ENCODE measurements at regions not wholly inside any gene's neighbourhood (a gene's known extent, or its start where the extent isn't known, plus 50 kb on each side); places are given as distances from the start of the nearest gene placed in this dataset.

- peak; percentile 21 for DNase-seq
Observed at GRCh38 chr9:38342532-38342931, 50.0 kb upstream of the ALDH1B1 start.

- peak; percentile 29 for DNase-seq
Observed at GRCh38 chr9:38342096-38342495, 50.4 kb upstream of the ALDH1B1 start.

- no peak for DNase-seq
Observed at GRCh38 chr9:38339496-38339895, 53.0 kb upstream of the ALDH1B1 start.

- DNase-seq = peak; percentile 44
Observed at GRCh38 chr9:38339087-38339486, 53.4 kb upstream of the ALDH1B1 start.

GRCh38 chr9:38338342-38339018, 54.0 kb upstream of the ALDH1B1 start:
- DNase-seq = peak; percentile 22

- peak; percentile 33 for DNase-seq
Observed at GRCh38 chr9:38337706-38338264, 54.7 kb upstream of the ALDH1B1 start.

- no peak for DNase-seq
Observed at GRCh38 chr9:38337181-38337580, 55.3 kb upstream of the ALDH1B1 start.

GRCh38 chr9:38336341-38336740, 56.2 kb upstream of the ALDH1B1 start:
- peak; percentile 45 for DNase-seq

- DNase-seq = peak; percentile 11
Observed at GRCh38 chr9:38335686-38336085, 56.8 kb upstream of the ALDH1B1 start.

GRCh38 chr9:38334234-38334633, 58.3 kb upstream of the ALDH1B1 start:
- peak; percentile 37 for DNase-seq

- peak; percentile 47 for DNase-seq
Observed at GRCh38 chr9:38333047-38333446, 59.5 kb upstream of the ALDH1B1 start.

- DNase-seq = peak; percentile 25
Observed at GRCh38 chr9:38332625-38333024, 59.9 kb upstream of the ALDH1B1 start.

- DNase-seq = peak; percentile 20
Observed at GRCh38 chr9:38331141-38331540, 61.4 kb upstream of the ALDH1B1 start.

GRCh38 chr9:38329968-38330367, 62.5 kb upstream of the ALDH1B1 start:
- peak; percentile 35 for DNase-seq

- DNase-seq = no peak
Observed at GRCh38 chr9:38328765-38329164, 63.7 kb upstream of the ALDH1B1 start.

GRCh38 chr9:38326122-38326521, 66.4 kb upstream of the ALDH1B1 start:
- peak; percentile 6 for DNase-seq

- peak; percentile 10 for DNase-seq
Observed at GRCh38 chr9:38324213-38324612, 68.3 kb upstream of the ALDH1B1 start.

GRCh38 chr9:38322937-38323336, 69.6 kb upstream of the ALDH1B1 start:
- no peak for DNase-seq

GRCh38 chr9:38319496-38320173, 72.9 kb upstream of the ALDH1B1 start:
- no peak for DNase-seq

GRCh38 chr9:38318759-38319495, 73.6 kb upstream of the ALDH1B1 start:
- peak; percentile 48 for DNase-seq

- DNase-seq = peak; percentile 50
Observed at GRCh38 chr9:38316166-38316780, 76.2 kb upstream of the ALDH1B1 start.

- DNase-seq = peak; percentile 42
Observed at GRCh38 chr9:38315085-38315595, 77.4 kb upstream of the ALDH1B1 start.

- peak; percentile 29 for DNase-seq
Observed at GRCh38 chr9:38313421-38313820, 79.1 kb upstream of the ALDH1B1 start.

All from islet precursor cell (in vitro differentiated cells).